IMR-90 (cell line): ENCODE measurements at regions not wholly inside any gene's neighbourhood (a gene's known extent, or its start where the extent isn't known, plus 50 kb on each side); places are given as distances from the start of the nearest gene placed in this dataset.

Source experiments
- ATAC-seq: fragments of 200-7000 bp; cut with Tn5 transposase; 2 replicates; pipeline ENCODE4 v1.9.1; 2020; ENCODE audit warnings: low read depth, mild to moderate bottlenecking, moderate library complexity
- BruUV-seq: library from RNA; stranded (reverse); fragments of 400-500 nt; replicated peaks from 2 replicates; lab custom pipeline; 2021; lab: Mats Ljungman, UMichigan
- CTCF ChIA-PET: fragments of 300-600 bp; formaldehyde crosslinking; extraction: SDS; loops from one replicate; lab custom pipeline; 2021; ENCODE audit warnings: antibody characterized with exemption; lab: Yijun Ruan, JAX
- POLR2A ChIA-PET: fragments of 300-600 bp; sonication (Branson Sonifier 250); formaldehyde crosslinking; loops from one replicate; lab custom pipeline; 2022; ENCODE audit warnings: antibody characterized with exemption; ENCODE audit not compliant: unreplicated experiment; lab: Charles Lee
- DNase-seq: peaks from one replicate; pipeline ENCODE4 v3.0.0; 2013
- H2AFZ ChIP-seq: replicated peaks from 2 replicates; pipeline ENCODE3; 2013; ENCODE audit warnings: low read length, mild to moderate bottlenecking; ENCODE audit not compliant: poor library complexity
- H2AK5ac ChIP-seq: 2 replicates; pipeline ENCODE4 v1.6.1; 2013; ENCODE audit warnings: low read depth, low read length, inconsistent platforms
- H2AK9ac ChIP-seq: replicated peaks from 2 replicates; pipeline ENCODE3; 2013; ENCODE audit warnings: mild to moderate bottlenecking, low read depth, low read length, moderate library complexity; ENCODE audit not compliant: poor library complexity
- H2BK120ac ChIP-seq: 2 replicates; pipeline ENCODE4 v1.6.1; 2013; ENCODE audit warnings: low read depth, low read length, inconsistent platforms
- H2BK15ac ChIP-seq: 3 replicates; pipeline ENCODE4 v1.6.1; 2013; ENCODE audit warnings: low read depth, low read length, inconsistent platforms
- H2BK20ac ChIP-seq: 2 replicates; pipeline ENCODE4 v1.6.1; 2013; ENCODE audit warnings: low read depth, mild to moderate bottlenecking, inconsistent platforms, low read length, moderate library complexity
- H2BK5ac ChIP-seq: 2 replicates; pipeline ENCODE4 v1.6.1; 2013; ENCODE audit warnings: mild to moderate bottlenecking, low read depth, low read length, inconsistent platforms; ENCODE audit not compliant: poor library complexity, severe bottlenecking
- H3K14ac ChIP-seq: replicated peaks from 2 replicates; pipeline ENCODE4 v1.6.1; 2013; ENCODE audit warnings: low read depth, low read length, inconsistent platforms
- H3K18ac ChIP-seq: 2 replicates; pipeline ENCODE4 v1.6.1; 2013; ENCODE audit warnings: low read depth, low read length, control low read depth
- H3K23ac ChIP-seq: 2 replicates; pipeline ENCODE4 v1.6.1; 2013; ENCODE audit warnings: low read depth, low read length, inconsistent platforms
- H3K27ac ChIP-seq: 2 replicates; pipeline ENCODE4 v1.5.1; 2013; ENCODE audit warnings: mild to moderate bottlenecking, control low read depth, low read length; ENCODE audit not compliant: insufficient read depth
- H3K27me3 ChIP-seq: 2 replicates; pipeline ENCODE4 v1.6.1; 2013; ENCODE audit warnings: low read length; ENCODE audit not compliant: control insufficient read depth, insufficient read depth
- H3K36me3 ChIP-seq: 2 replicates; pipeline ENCODE4 v1.6.1; 2013; ENCODE audit warnings: low read length, mixed read lengths; ENCODE audit not compliant: control insufficient read depth, insufficient read depth
- H3K4ac ChIP-seq: 2 replicates; pipeline ENCODE4 v1.6.1; 2013; ENCODE audit warnings: low read depth, low read length, inconsistent platforms
- H3K4me1 ChIP-seq: 2 replicates; pipeline ENCODE4 v1.6.1; 2013; ENCODE audit warnings: low read length, mixed read lengths; ENCODE audit not compliant: control insufficient read depth, insufficient read depth
- H3K4me2 ChIP-seq: 2 replicates; pipeline ENCODE4 v1.6.1; 2013; ENCODE audit warnings: low read depth, mild to moderate bottlenecking, control low read depth, low read length, moderate library complexity
- H3K4me3 ChIP-seq: 2 replicates; pipeline ENCODE4 v1.5.1; 2013; ENCODE audit warnings: low read depth, mild to moderate bottlenecking, control low read depth, low read length, moderate library complexity; ENCODE audit not compliant: insufficient read depth
- H3K56ac ChIP-seq: 2 replicates; pipeline ENCODE4 v1.6.1; 2013; ENCODE audit warnings: low read length, inconsistent platforms; ENCODE audit not compliant: insufficient read depth; ENCODE audit errors: extremely low read depth
- H3K79me1 ChIP-seq, 2 experiments: 2 replicates each; pipeline ENCODE4 v1.6.1; 2013; ENCODE audit warnings: low read length in 2 of 2, inconsistent platforms in 1 of 2, low read depth in 1 of 2
- H3K9ac ChIP-seq: 2 replicates; pipeline ENCODE4 v1.6.1; 2013; ENCODE audit warnings: low read depth, low read length, control low read depth
- H3K9me1 ChIP-seq: 2 replicates; pipeline ENCODE4 v1.6.1; 2013; ENCODE audit warnings: low read length, inconsistent platforms; ENCODE audit not compliant: insufficient read depth
- H3K9me3 ChIP-seq: 2 replicates; pipeline ENCODE4 v1.6.1; 2013; ENCODE audit warnings: low read length; ENCODE audit not compliant: control insufficient read depth, insufficient read depth
- H4K20me1 ChIP-seq: 2 replicates; pipeline ENCODE4 v1.6.1; 2013; ENCODE audit warnings: low read length, inconsistent platforms; ENCODE audit not compliant: insufficient read depth
- H4K5ac ChIP-seq: 2 replicates; pipeline ENCODE4 v1.6.1; 2013; ENCODE audit warnings: mild to moderate bottlenecking, low read depth, low read length, control low read depth
- H4K8ac ChIP-seq, 2 experiments: 2 replicates each; pipeline ENCODE4 v1.6.1; 2013; ENCODE audit warnings: low read depth in 2 of 2, low read length in 2 of 2, control low read depth in 1 of 2, inconsistent platforms in 1 of 2
- H4K91ac ChIP-seq: 2 replicates; pipeline ENCODE4 v1.6.1; 2013; ENCODE audit warnings: low read depth, low read length, inconsistent platforms; ENCODE audit not compliant: insufficient read depth
- CEBPB ChIP-seq: IDR thresholded peaks from 2 replicates; pipeline ENCODE4 v1.6.1; 2012; ENCODE audit warnings: low read depth, low read length, improper control_type of control experiment
- CHD1 ChIP-seq: IDR thresholded peaks from 2 replicates; pipeline ENCODE4 v1.6.1; 2012; ENCODE audit warnings: low read depth, low read length, improper control_type of control experiment
- CTCF ChIP-seq: conservative IDR thresholded peaks from 2 replicates; pipeline ENCODE4 v1.5.1; 2012; ENCODE audit warnings: mild to moderate bottlenecking, low read depth, low read length, improper control_type of control experiment
- MXI1 ChIP-seq: IDR thresholded peaks from 2 replicates; pipeline ENCODE4 v1.6.1; 2012; ENCODE audit warnings: low read depth, mild to moderate bottlenecking, low read length, moderate library complexity, borderline replicate concordance
- SMC3 ChIP-seq: fragments of 150-350 bp; IDR thresholded peaks from 2 replicates; pipeline ENCODE4 v1.6.1; 2016; ENCODE audit warnings: low read depth, mild to moderate bottlenecking, antibody characterized with exemption, low read length, moderate library complexity
- WGBS, 2 experiments: methylation state at CpG; one replicate each; pipeline versions ENCODE4 v1.1.5 to v1.1.7; 2013; ENCODE audit warnings: missing lambda C conversion rate in 2 of 2; ENCODE audit not compliant: insufficient read length in 1 of 2; ENCODE audit errors: extremely low coverage in 2 of 2; 5-methylcytosine and 5-hydroxymethylcytosine counted together
- dilution Hi-C: fragments of 300-500 bp; cut with HindIII; formaldehyde crosslinking; loops from one replicate; pipeline ENCODE4 v1.14.3; 2018; ENCODE audit warnings: low sequenced_read_pairs; ENCODE audit not compliant: unreplicated experiment
- in situ Hi-C: fragments of 300-500 bp; cut with MboI; formaldehyde crosslinking; loops from 3 replicates; pipeline ENCODE4 v1.14.3; 2019; ENCODE audit warnings: low sequenced_read_pairs, inconsistent platforms, mixed read lengths
- intact Hi-C: fragments of 100-400 bp; cut with micrococcal nuclease; formaldehyde crosslinking; loops from 2 replicates; pipeline ENCODE4 v1.10.0; 2022

- H4K91ac ChIP-seq, result no peak overlapping the region
- H2AK5ac ChIP-seq, result no peak overlapping the region
- no peak overlapping the region for H3K18ac ChIP-seq
- intact Hi-C loops (no loop called here), in situ Hi-C loops (no loop called here), dilution Hi-C loops (no loop called here)
- ATAC-seq, result no peak
- H4K8ac ChIP-seq, result no peak overlapping the region
- no peak overlapping the region for H3K56ac ChIP-seq
- H2BK120ac ChIP-seq, result no peak overlapping the region
- H2BK5ac ChIP-seq, result no peak overlapping the region
- no peaks in the 10 kb centered on the region for H3K9me1 ChIP-seq
- no peak overlapping the region for H2AFZ ChIP-seq
- DNase-seq, result no peak
- no peak overlapping the region for H3K4ac ChIP-seq
- no peaks in the 10 kb centered on the region for H3K36me3 ChIP-seq
- no peak overlapping the region for H3K9ac ChIP-seq
- H3K9me3 ChIP-seq, result no peaks in the 10 kb centered on the region
- H3K27me3 ChIP-seq, result no peaks in the 10 kb centered on the region
- H3K4me1 ChIP-seq, result no peaks in the 10 kb centered on the region
- no peak overlapping the region for H3K14ac ChIP-seq
- no peak overlapping the region for H2AK9ac ChIP-seq
- no peak overlapping the region for H2BK15ac ChIP-seq
- H3K79me1 ChIP-seq, result no peaks in the 10 kb centered on the region
- POLR2A ChIA-PET, result no interaction called here
- no peaks in the 10 kb centered on the region for H4K20me1 ChIP-seq
- WGBS, 2 experiments, result no CpG with 5 or more reads among the region's 4 CpGs
- no peak overlapping the region for H4K5ac ChIP-seq
- no peak overlapping the region for H3K23ac ChIP-seq
- no TSS peak for BruUV-seq
- H3K4me3 ChIP-seq, result no peak overlapping the region
- CTCF ChIA-PET, result no interaction called here
- TF ChIP-seq SMC3 (no peak), MXI1 (no peak), CHD1 (no peak), CTCF (no peak), CEBPB (no peak)
- no peak overlapping the region for H2BK20ac ChIP-seq
- no peak overlapping the region for H3K4me2 ChIP-seq
- H3K27ac ChIP-seq, result no peak overlapping the region
Observed at GRCh38 chr2:16816522-16816921, 150.9 kb upstream of the CYRIA start.
